ENCODE measurements at regions not wholly inside any gene's neighbourhood (a gene's known extent, or its start where the extent isn't known, plus 50 kb on each side); places are given as distances from the start of the nearest gene placed in this dataset.

- TF ChIP-seq, protein P1, sequence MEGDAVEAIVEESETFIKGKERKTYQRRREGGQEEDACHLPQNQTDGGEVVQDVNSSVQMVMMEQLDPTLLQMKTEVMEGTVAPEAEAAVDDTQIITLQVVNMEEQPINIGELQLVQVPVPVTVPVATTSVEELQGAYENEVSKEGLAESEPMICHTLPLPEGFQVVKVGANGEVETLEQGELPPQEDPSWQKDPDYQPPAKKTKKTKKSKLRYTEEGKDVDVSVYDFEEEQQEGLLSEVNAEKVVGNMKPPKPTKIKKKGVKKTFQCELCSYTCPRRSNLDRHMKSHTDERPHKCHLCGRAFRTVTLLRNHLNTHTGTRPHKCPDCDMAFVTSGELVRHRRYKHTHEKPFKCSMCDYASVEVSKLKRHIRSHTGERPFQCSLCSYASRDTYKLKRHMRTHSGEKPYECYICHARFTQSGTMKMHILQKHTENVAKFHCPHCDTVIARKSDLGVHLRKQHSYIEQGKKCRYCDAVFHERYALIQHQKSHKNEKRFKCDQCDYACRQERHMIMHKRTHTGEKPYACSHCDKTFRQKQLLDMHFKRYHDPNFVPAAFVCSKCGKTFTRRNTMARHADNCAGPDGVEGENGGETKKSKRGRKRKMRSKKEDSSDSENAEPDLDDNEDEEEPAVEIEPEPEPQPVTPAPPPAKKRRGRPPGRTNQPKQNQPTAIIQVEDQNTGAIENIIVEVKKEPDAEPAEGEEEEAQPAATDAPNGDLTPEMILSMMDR (IDR thresholded peaks at IDR 0.05), result no peak
- TF ChIP-seq POLR2A (IDR thresholded peaks at IDR 0.05), result no peak
Observed at GRCh38 chr3:31105438-31106077, 211.1 kb upstream of the GADL1 start.
